ENCODE measurements at regions not wholly inside any gene's neighbourhood (a gene's known extent, or its start where the extent isn't known, plus 50 kb on each side); places are given as distances from the start of the nearest gene placed in this dataset.

DNA sequence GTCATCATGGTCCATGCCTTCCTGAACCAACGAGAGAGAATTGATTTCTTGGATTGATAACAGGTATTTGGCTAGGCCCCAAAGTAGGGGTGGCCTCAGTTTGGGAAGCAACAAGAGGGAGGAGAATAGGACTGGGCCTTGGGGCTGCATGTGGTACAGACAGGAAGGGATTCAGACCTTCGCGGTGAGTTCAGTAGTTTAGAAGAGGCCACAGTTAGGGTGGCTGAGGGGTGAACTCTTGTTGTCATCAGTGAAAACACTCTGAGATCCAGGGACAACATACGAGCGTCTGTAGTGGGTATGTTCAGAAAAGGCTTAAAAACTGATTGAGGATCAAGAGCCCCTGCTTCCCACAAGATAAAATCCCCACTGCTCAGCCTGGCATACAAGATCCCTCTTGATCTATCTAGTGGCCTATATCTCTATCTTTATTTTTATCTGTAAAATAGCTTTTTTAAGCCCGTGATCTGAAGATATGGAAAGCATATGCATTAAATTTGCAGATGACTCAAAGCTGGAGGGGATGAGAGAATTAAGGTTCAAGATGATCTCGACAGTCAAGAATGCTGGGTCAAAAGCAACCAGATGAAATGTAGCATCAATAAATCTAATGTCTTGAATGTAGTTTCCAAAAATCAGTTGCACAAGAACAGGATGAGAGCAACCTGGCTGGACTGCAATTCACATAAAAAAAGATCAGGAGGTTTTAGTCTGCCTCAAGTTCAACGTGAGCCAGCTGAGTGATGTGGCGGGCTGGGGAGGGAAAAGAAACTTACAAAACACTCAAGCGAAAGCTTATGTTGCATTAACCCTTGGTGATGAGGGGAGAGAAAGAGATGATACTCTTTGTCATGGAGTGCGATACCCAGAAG, 221.1 kb upstream of the TLE3 start:
- Histone ChIP-seq H3K9ac (ENCODE audit: low read length in 2 of 2) (no peak overlapping the region), H3K27ac (ENCODE audit: low read length) (no peak overlapping the region), H3K27me3 (ENCODE audit: control insufficient read depth in 1 of 2, insufficient read depth in 2 of 2, low read length in 2 of 2) (no peaks in the 10 kb centered on the region), H3K4me1 (ENCODE audit: control insufficient read depth, insufficient read depth, low read length) (peaks cover 35% of the 10 kb centered on the region), H3K9me3 (ENCODE audit: control insufficient read depth in 2 of 2, low read length in 2 of 2) (no peaks in the 10 kb centered on the region), H3K36me3 (ENCODE audit: control insufficient read depth in 2 of 2, insufficient read depth in 2 of 2, low read length in 2 of 2) (no peaks in the 10 kb centered on the region), H3K4me3 (ENCODE audit: low read length in 2 of 2) (no peak overlapping the region)

DNA sequence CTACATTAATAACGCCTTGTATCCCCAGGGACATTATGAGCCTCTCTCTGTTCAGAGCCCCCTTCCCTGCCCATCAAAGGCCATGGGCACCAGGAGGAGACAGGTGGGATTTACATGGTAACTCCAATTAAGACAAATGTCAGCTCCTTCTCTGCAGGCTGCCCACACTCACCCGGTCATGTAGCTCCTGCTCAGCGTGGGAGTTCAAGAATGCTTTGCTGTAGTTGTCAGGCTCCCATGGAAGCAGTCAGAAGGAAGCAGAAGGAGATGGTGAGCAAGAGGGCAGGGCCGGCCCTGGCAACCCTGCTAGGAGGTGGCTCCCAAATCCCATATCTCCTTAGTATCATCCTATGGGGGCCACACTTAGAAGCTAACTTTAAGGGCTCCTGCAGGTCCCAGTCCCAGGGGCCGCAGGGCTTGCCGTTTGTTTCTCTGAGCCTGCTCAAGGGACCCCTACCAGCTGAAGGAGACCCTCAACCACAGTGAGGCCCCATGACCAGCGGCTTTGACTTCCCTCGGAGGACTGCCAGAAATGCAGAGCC, 218.4 kb upstream of the TLE3 start:
- H3K27me3 ChIP-seq (ENCODE audit: control insufficient read depth in 1 of 2, insufficient read depth in 2 of 2, low read length in 2 of 2): no peaks in the 10 kb centered on the region
- H3K27ac ChIP-seq (ENCODE audit: low read length): no peak overlapping the region
- H3K36me3 ChIP-seq (ENCODE audit: control insufficient read depth in 2 of 2, insufficient read depth in 2 of 2, low read length in 2 of 2): no peaks in the 10 kb centered on the region
- H3K4me1 ChIP-seq (ENCODE audit: control insufficient read depth, insufficient read depth, low read length): peaks cover 9% of the 10 kb centered on the region
- no peak overlapping the region for H3K9ac ChIP-seq (ENCODE audit: low read length in 2 of 2)
- H3K4me3 ChIP-seq (ENCODE audit: low read length in 2 of 2): no peak overlapping the region
- H3K9me3 ChIP-seq (ENCODE audit: control insufficient read depth in 2 of 2, low read length in 2 of 2): no peaks in the 10 kb centered on the region

DNA sequence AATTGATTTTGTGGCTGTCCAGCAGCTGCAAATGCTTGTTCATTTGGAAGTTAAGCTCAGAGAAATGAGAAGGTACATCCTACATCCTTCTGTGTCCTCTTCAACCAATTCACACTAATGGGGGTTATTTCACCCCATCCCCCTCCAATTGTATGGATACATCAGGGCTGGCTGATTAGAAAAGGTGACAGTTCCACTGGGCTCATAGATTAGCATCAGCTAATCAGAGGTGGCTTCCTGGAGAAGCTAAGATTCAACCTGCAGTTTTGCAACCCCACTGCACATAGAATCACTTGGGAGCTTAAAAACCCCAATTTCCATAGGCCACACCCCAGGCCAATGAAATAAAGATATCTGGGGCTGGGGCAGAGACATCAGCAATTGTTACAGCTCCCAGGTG, 217.7 kb upstream of the TLE3 start:
- H3K9me3 ChIP-seq (ENCODE audit: control insufficient read depth in 2 of 2, low read length in 2 of 2): no peaks in the 10 kb centered on the region

DNA sequence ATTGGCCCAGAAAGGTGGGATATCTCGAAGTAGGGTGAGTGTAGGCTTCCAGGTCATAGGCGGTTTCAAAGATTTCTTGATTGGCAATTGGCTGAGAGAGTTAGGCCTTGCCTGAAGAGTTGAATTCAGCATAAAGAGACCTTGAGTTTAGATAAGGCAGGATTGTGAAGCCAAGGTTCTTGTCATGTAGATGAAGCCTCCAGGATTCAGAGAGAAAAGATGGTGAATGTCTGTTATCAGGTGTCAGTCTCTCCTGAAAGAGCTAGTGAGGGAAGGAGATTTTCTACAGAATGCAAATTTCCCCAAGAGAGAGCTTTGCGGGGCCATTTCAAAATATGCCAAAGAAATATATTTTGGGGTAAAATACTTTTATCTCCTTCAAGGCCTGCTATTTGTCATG, 217.0 kb upstream of the TLE3 start:
- Histone ChIP-seq H3K36me3 (ENCODE audit: control insufficient read depth in 2 of 2, insufficient read depth in 2 of 2, low read length in 2 of 2) (no peaks in the 10 kb centered on the region), H3K9me3 (ENCODE audit: control insufficient read depth in 2 of 2, low read length in 2 of 2) (no peaks in the 10 kb centered on the region)

More for the DNA sequence above, 217.7 kb upstream of the TLE3 start:
- Histone ChIP-seq H3K4me1 (ENCODE audit: control insufficient read depth, insufficient read depth, low read length) (peaks cover 3% of the 10 kb centered on the region), H3K27ac (ENCODE audit: low read length) (no peak overlapping the region), H3K4me3 (ENCODE audit: low read length in 2 of 2) (no peak overlapping the region), H3K36me3 (ENCODE audit: control insufficient read depth in 2 of 2, insufficient read depth in 2 of 2, low read length in 2 of 2) (no peaks in the 10 kb centered on the region), H3K9ac (ENCODE audit: low read length in 2 of 2) (no peak overlapping the region), H3K27me3 (ENCODE audit: control insufficient read depth in 1 of 2, insufficient read depth in 2 of 2, low read length in 2 of 2) (no peaks in the 10 kb centered on the region)

DNA sequence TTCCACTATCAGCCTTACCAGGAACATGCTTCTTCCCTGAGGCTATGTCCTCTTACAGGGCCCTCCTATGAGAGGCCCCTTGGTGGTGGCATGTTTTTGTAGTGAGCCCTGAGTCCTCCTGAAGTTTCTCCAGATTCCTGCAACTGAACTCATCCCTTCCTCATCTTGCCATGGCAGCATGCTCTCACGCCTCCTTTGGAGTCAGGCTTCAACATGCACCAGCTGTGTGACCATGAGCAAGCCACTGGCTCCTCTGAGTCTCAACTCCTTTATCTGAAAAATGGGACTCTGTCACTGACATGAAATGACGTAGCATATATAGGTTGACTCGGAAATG, 216.3 kb upstream of the TLE3 start:
- no peaks in the 10 kb centered on the region for H3K9me3 ChIP-seq (ENCODE audit: control insufficient read depth in 2 of 2, low read length in 2 of 2)
- H3K27ac ChIP-seq (ENCODE audit: low read length): no peak overlapping the region
- no peaks in the 10 kb centered on the region for H3K36me3 ChIP-seq (ENCODE audit: control insufficient read depth in 2 of 2, insufficient read depth in 2 of 2, low read length in 2 of 2)
- H3K4me3 ChIP-seq (ENCODE audit: low read length in 2 of 2): no peak overlapping the region
- H3K4me1 ChIP-seq (ENCODE audit: control insufficient read depth, insufficient read depth, low read length): no peaks in the 10 kb centered on the region
- no peaks in the 10 kb centered on the region for H3K27me3 ChIP-seq (ENCODE audit: control insufficient read depth in 1 of 2, insufficient read depth in 2 of 2, low read length in 2 of 2)
- no peak overlapping the region for H3K9ac ChIP-seq (ENCODE audit: low read length in 2 of 2)

More for the DNA sequence above, 217.0 kb upstream of the TLE3 start:
- no peak overlapping the region for H3K4me3 ChIP-seq (ENCODE audit: low read length in 2 of 2)
- H3K4me1 ChIP-seq (ENCODE audit: control insufficient read depth, insufficient read depth, low read length): peaks cover 3% of the 10 kb centered on the region
- no peak overlapping the region for H3K27ac ChIP-seq (ENCODE audit: low read length)
- no peaks in the 10 kb centered on the region for H3K27me3 ChIP-seq (ENCODE audit: control insufficient read depth in 1 of 2, insufficient read depth in 2 of 2, low read length in 2 of 2)
- H3K9ac ChIP-seq (ENCODE audit: low read length in 2 of 2): no peak overlapping the region

DNA sequence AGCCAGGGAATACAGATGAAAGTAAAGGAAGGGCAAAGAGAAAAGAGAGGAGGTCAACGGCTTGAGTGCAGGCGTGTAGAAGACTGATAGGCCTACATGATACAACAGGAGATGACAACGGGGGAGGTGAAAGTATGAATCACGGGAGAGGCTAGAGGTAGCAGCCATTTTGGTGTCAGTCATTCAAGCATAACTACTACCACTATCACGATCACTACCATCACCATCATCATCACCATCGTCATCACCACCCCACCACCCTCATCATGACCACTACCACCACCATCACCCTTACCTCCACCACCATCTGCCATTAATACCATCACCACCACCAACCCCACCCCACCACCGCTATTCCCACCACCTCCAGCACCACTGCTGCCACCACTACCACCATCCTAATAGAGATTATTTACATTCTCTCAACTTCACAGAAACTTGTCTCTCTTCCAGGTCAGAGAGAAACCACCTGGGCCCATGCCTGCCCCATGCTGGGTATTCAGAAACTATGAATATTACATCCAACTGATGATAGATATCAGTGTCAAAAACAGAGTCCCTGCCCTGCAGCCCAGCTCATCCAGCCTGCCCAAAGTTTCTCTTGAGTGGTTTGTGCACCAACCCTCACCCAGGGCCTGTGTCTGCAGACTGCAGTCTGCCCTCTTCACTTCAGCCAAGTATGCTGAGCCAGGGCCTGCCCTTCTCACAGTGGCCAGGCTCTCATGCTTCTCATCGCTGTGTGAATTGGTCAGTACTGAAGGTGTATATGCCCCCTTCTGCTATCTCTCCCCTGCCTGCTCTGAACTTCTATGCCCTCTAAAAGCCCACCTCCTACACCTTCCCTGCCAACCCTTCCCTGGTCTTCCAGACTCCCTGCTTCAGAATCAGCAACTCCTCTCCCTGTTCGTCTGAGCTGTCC, 215.6 kb upstream of the TLE3 start:
- no peak overlapping the region for H3K4me3 ChIP-seq (ENCODE audit: low read length in 2 of 2)
- no peaks in the 10 kb centered on the region for H3K9me3 ChIP-seq (ENCODE audit: control insufficient read depth in 2 of 2, low read length in 2 of 2)
- H3K9ac ChIP-seq (ENCODE audit: low read length in 2 of 2): no peak overlapping the region
- H3K27me3 ChIP-seq (ENCODE audit: control insufficient read depth in 1 of 2, insufficient read depth in 2 of 2, low read length in 2 of 2): no peaks in the 10 kb centered on the region
- no peaks in the 10 kb centered on the region for H3K4me1 ChIP-seq (ENCODE audit: control insufficient read depth, insufficient read depth, low read length)
- no peak overlapping the region for H3K27ac ChIP-seq (ENCODE audit: low read length)
- H3K36me3 ChIP-seq (ENCODE audit: control insufficient read depth in 2 of 2, insufficient read depth in 2 of 2, low read length in 2 of 2): no peaks in the 10 kb centered on the region

DNA sequence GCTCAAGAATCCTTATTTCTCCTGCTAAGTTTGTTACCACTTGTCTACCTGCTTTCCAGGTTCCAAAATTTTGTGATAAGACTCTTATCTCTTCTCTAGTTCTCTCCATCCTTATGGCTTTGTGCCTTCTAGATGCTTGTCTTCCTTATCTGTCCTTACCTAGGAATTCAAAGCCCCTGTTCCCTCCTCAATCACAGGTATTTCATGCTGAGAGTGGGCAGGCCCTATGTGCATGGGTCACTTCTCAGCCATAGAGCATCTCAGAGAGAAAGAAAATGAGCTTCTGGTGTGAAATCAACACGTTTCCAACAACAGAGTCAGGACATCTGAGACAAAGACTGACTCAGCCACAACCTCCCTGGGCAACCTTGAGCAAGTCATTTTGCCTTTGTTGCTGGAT, 214.1 kb upstream of the TLE3 start:
- Histone ChIP-seq H3K27ac (ENCODE audit: low read length) (no peak overlapping the region), H3K27me3 (ENCODE audit: control insufficient read depth in 1 of 2, insufficient read depth in 2 of 2, low read length in 2 of 2) (no peaks in the 10 kb centered on the region), H3K4me3 (ENCODE audit: low read length in 2 of 2) (no peak overlapping the region), H3K9me3 (ENCODE audit: control insufficient read depth in 2 of 2, low read length in 2 of 2) (no peaks in the 10 kb centered on the region), H3K9ac (ENCODE audit: low read length in 2 of 2) (no peak overlapping the region), H3K4me1 (ENCODE audit: control insufficient read depth, insufficient read depth, low read length) (no peaks in the 10 kb centered on the region), H3K36me3 (ENCODE audit: control insufficient read depth in 2 of 2, insufficient read depth in 2 of 2, low read length in 2 of 2) (no peaks in the 10 kb centered on the region)

DNA sequence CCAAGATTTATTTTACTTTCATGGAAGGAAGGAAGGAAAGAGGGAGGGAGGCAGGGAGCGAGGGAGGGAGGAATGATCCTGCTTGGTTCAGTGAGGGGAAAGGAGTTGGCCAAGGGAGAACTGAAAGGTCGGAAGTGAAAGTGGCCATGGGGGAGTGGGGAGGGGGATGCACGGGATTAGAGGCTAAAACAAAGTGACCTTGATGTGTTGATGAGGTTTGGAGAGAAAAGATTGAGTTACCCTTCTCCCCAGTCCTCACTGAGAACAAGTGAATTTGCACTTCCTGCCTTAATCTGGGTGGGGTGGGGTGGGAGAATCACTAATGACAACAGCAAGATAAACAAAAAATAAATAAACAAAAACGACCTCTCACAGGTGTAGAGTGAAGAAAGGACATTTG, 212.0 kb upstream of the TLE3 start:
- Histone ChIP-seq H3K9me3 (ENCODE audit: control insufficient read depth in 2 of 2, low read length in 2 of 2) (peaks cover 3 to 5% of the 10 kb centered on the region in 2 donors), H3K27ac (ENCODE audit: low read length) (no peak overlapping the region), H3K4me3 (ENCODE audit: low read length in 2 of 2) (no peak overlapping the region), H3K9ac (ENCODE audit: low read length in 2 of 2) (no peak overlapping the region), H3K36me3 (ENCODE audit: control insufficient read depth in 2 of 2, insufficient read depth in 2 of 2, low read length in 2 of 2) (no peaks in the 10 kb centered on the region), H3K4me1 (ENCODE audit: control insufficient read depth, insufficient read depth, low read length) (no peaks in the 10 kb centered on the region), H3K27me3 (ENCODE audit: control insufficient read depth in 1 of 2, insufficient read depth in 2 of 2, low read length in 2 of 2) (no peaks in the 10 kb centered on the region)

DNA sequence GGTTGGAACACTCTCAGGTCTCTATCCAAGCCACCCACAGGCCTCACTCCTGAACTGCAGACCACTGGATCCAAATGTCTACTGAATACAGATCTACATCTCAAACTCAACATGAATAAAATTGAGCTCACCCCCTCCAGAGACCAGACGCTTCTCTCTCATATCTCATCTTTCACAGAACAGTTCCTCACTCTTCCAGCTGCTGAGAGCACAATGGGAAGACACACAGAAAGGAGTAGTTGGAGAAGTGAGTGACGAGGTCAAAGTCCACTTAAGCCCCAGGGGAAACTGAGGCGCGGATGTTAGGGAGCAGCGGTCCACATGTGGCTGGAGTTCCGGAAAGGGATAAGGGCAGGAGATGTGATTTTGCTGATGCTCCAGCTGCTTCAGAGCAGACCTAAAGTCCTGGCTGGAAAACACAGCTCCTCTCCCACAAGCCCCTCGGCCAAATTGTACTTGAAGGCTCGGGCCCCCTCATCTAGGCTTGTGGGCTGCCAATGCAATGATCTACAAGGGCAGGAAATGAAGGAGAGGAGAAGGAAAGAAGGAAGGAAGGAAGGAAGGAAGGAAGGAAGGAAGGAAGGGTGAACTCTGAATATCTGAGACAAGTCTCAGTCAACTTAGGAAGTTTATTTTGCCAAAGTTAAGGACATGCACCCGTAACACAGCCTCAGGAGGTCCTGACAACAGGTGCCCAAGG, 211.2 kb upstream of the TLE3 start:
- Histone ChIP-seq H3K9me3 (ENCODE audit: control insufficient read depth in 2 of 2, low read length in 2 of 2) (peaks cover 3 to 5% of the 10 kb centered on the region in 2 donors), H3K36me3 (ENCODE audit: control insufficient read depth in 2 of 2, insufficient read depth in 2 of 2, low read length in 2 of 2) (no peaks in the 10 kb centered on the region), H3K27ac (ENCODE audit: low read length) (no peak overlapping the region), H3K27me3 (ENCODE audit: control insufficient read depth in 1 of 2, insufficient read depth in 2 of 2, low read length in 2 of 2) (no peaks in the 10 kb centered on the region), H3K9ac (ENCODE audit: low read length in 2 of 2) (no peak overlapping the region), H3K4me1 (ENCODE audit: control insufficient read depth, insufficient read depth, low read length) (no peaks in the 10 kb centered on the region), H3K4me3 (ENCODE audit: low read length in 2 of 2) (no peak overlapping the region)

DNA sequence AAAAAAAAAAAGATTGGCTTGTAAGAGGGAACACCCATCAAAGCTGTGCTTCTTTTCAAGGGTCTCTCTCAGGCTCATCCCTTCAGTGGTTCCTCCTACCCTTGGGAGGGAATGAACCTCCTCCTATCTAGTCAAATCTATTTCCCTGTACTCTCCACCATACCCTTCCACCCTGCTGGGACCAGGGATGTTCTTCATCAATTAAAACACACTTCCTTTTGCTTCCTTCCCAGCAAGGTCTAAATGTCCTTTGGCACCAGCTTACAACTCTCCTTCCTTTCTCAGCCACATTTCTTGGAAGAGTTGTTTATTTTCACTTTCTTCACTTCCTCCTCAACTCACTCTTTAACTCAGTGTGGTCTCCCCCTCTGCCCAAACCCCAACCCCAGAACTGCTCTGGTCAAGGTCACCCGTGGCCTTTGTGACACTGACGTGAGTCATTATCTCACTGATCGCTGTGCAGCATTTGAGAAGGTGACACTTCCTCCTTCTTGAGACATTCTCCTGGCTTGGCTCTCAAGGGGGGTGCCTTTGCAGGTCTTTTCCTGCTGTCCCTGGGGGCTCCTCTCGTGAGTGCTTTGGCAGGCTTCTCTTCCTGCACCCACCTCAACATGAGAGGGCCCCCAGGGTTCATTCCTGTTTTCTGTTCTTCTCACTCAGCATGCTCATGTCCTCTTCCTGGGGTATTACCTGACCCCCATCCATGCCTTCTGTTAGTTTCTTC, 210.5 kb upstream of the TLE3 start:
- Histone ChIP-seq H3K4me1 (ENCODE audit: control insufficient read depth, insufficient read depth, low read length) (no peaks in the 10 kb centered on the region), H3K27ac (ENCODE audit: low read length) (no peak overlapping the region), H3K36me3 (ENCODE audit: control insufficient read depth in 2 of 2, insufficient read depth in 2 of 2, low read length in 2 of 2) (no peaks in the 10 kb centered on the region), H3K4me3 (ENCODE audit: low read length in 2 of 2) (no peak overlapping the region), H3K9me3 (ENCODE audit: control insufficient read depth in 2 of 2, low read length in 2 of 2) (peaks cover 3 to 5% of the 10 kb centered on the region in 2 donors), H3K9ac (ENCODE audit: low read length in 2 of 2) (no peak overlapping the region), H3K27me3 (ENCODE audit: control insufficient read depth in 1 of 2, insufficient read depth in 2 of 2, low read length in 2 of 2) (no peaks in the 10 kb centered on the region)
